HG02943 (cell line): ENCODE measurements at regions not wholly inside any gene's neighbourhood (a gene's known extent, or its start where the extent isn't known, plus 50 kb on each side); places are given as distances from the start of the nearest gene placed in this dataset.

Experiments
- ATAC-seq: cut with Tn5 transposase; IDR thresholded peaks from one replicate; pipeline ENCODE4 v1.9.1; 2021; ENCODE audit warnings: mild to moderate bottlenecking, low read depth, moderate library complexity; ENCODE audit not compliant: unreplicated experiment

DNA sequence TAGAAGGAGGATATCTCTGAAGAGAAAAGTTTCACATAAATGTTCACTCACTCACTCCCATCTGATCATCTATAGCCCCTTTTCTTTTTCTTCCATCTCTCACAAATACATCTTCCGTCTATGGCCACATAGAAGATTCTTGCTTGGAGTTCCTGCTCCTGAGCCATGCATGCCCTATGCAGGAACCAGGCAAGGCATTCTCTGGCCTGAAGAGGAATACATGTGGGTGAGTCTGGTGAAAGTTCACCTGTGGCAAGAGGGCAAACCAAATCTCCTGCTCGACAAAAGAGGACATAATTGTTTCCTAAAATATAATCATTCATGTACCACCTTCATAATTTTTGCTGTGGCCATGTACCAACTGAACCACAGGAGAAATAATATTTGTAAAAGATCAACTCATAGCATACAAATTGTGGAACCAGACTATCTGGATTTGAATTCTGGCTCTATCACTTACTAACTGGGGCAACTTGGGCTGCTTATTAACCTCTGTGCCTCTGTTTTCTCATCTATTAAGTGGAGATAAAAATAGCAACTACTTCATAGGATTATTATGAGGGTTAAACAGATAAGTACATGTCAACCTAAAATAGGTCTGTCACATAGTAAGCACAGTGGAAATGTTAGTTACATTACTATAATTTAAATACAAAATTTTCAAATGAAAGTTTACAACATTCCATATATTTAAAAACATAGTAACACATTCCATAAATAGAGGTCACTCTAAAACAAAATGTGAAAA is 121.2 kb upstream of the NFIB start:
- no peak for ATAC-seq

DNA sequence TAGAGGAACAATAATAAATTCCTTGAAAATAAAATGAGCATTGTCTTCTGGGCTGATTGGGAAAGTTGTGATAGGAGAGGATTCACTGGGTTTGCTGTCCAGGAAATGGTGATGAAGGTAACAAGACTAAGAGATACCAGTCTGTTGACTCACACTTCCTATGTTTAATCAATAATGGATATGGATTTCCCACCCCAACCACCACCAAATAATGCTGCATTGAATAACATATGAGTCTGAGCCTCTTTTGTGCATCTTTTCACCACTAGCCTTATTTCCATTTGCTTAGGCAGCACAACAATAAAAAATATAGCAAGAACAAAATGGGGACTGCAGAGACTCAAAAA is 120.2 kb upstream of the NFIB start:
- no peak for ATAC-seq

DNA sequence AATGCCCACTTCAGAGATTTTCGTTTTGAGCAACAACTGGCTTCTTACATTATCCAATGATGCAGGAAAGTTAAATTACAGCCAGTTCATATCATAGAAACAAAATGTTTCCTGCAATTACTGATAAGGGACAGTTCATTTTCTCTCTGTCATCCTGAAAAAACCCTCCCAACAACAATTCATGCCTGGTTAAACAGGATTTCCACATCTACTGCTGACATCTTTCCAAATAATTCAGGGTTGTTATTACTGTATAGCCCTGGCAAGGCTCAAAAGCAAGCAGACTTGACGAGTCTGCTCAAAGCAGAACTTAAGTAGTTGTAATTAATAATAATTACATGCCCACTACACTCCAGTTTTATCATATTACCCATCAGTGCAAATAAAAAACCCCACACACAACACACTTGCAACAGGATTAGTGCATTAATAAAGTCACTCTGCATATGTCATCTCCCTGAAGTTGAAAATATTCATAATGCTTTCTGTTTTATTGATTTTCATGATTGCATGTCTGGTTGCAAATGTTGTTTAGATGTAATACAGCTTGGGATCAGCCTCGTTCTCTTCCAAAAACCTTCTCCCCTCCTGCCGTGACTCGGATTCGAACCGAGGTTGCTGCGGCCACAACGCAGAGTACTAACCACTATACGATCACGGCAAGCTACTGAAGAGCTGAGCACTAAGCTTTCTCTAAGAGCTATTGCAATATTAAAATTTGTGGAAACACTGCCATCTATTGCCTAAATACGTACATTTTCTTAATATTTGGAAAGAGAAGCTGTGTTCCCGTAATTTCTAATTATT is 119.6 kb upstream of the NFIB start:
- no peak for ATAC-seq

DNA sequence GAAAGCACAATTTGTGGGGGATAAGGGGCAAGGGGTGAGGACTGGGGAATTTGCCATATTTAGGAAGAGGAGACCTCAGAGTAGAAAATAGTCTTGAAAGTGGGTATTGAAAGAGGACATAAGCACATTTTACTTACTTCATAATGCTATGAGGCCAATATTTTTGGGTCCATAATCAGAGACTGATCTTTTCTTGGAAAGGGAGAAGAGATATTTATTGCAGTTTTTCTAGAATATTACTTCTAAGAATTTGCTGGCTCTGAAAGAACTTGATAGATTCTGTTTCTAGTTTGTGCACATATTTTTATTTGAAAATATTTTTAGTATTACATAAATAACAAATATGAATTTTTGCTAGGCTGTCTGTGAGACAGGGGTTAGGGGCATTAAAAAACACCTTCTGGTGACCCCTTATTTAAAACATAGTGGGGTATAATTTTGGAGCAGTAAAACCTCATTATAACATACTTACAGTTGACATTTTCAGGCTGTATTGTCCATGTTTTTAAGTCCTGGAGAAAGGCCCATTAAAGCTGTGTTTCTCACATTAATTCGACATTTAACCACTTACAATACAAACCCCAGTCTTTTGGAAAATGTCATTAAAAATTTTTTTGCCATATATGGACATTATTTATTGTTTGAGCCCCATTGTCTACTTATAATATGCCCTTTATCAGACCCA is 118.9 kb upstream of the NFIB start:
- no peak for ATAC-seq

DNA sequence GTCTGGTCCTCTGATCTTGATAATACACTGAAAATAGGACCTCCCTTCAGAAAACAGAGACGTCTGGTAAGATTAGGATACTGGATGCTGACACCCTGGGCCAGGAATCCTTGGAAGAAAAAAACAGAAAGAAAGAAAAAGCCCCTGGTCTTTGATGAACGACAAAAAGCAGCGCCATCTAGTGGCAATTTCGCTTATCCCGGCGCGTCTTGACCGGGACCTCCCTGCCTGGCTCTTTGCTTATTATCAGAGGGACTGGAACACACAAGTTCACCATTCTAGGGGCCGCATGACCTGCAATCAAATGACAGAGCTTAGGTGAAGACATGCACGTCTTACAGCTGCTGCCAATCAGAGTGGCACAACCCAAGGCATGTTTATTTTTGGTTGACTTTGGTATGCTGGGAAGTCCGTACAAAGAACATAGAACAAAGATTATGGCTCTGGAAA is 114.9 kb upstream of the NFIB start:
- ATAC-seq: peak; percentile 63

DNA sequence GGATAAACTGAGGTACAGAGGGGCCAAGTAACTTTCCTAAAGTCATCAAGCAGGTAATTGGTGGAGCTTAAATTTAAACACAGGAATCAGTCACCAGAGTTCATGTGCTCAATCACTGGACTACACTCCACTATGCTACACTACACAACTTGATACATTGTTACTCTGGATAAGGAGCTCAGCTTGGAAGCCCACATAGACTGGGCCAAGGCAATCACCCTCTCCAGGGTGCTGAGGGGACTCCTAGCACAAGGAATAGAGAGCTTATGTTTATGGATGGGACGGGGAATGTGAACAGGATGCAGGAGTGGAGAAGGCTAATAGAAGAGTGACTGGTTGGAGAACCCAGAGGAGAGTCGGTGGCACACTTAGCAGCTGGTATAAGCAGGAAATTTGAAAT is 113.5 kb upstream of the NFIB start:
- no peak for ATAC-seq

DNA sequence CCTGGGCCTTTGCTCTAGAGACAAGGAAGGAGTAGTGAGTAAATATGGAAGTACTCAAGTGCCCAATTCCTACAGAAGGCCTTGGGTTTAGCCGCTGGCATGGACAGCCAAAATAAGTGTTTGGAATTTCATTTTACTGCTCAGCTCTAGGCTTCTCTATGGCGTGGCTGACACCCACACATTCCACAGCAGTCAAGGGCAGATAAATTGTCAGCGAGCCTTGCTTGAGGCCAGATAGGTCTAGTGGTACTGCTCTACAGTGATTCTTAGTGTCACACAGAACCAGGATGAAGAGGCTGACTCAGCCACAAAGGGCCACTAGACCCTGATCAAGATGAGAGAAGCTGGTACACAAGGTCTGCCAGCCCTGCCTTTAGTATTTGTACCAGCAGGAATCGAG is 111.0 kb upstream of the NFIB start:
- ATAC-seq: no peak

DNA sequence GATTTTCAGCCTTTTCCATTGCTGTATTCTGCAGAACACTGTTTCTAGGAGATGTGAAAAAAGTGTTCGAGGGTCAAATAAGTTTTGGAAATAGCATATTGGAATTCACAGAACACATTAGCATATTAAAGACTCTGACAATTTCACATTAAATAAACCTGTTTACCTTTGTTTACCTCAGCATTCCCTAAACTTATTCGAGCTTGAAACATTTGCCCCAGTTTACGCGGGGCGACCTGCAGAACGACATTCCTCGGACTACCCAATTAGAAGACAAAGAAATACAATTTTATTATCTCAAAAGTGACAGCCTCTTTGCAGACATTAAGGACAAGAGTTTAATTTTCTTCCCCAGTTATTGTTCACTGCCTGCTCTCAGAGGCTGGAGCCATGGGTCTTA is 110.3 kb upstream of the NFIB start:
- no peak for ATAC-seq

DNA sequence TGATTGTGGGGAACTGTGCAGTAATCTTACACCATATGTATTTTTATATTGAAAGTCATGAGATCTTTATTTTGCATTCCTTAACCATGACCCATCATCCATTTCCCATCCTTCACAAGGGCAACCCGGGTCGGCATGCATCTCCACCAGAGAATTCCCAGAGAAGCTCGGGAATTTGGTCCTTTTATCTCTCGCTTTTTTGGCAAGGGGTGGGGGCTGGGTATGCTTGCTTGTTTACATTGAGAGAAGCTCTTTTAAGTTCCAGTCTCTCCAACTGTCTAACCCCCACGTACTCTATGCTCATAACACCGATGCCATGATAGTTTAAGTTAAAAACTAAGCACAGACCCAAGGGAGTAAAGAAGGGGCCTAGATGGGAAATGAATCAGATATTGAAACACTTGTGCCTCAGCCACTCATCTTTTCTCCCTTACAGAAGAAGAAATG is 109.9 kb upstream of the NFIB start:
- no peak for ATAC-seq

DNA sequence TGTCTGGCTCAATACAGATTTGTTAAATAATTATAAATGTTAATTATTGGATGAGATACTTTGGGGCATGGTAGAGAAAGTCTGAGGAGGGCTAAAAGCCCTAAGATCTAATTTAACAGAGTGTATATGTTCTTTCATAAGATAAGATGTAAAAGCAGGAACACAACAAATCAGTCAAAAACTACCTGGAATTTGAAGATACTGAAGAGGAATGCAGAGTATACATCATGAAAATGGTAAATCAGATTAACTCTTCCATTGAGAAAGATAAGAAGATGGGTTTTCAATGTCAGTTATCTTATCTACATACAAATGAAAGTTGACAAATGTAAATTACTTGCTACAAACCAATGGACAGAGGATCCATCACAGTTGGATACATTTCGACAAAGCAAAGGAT is 107.3 kb upstream of the NFIB start:
- ATAC-seq: no peak

DNA sequence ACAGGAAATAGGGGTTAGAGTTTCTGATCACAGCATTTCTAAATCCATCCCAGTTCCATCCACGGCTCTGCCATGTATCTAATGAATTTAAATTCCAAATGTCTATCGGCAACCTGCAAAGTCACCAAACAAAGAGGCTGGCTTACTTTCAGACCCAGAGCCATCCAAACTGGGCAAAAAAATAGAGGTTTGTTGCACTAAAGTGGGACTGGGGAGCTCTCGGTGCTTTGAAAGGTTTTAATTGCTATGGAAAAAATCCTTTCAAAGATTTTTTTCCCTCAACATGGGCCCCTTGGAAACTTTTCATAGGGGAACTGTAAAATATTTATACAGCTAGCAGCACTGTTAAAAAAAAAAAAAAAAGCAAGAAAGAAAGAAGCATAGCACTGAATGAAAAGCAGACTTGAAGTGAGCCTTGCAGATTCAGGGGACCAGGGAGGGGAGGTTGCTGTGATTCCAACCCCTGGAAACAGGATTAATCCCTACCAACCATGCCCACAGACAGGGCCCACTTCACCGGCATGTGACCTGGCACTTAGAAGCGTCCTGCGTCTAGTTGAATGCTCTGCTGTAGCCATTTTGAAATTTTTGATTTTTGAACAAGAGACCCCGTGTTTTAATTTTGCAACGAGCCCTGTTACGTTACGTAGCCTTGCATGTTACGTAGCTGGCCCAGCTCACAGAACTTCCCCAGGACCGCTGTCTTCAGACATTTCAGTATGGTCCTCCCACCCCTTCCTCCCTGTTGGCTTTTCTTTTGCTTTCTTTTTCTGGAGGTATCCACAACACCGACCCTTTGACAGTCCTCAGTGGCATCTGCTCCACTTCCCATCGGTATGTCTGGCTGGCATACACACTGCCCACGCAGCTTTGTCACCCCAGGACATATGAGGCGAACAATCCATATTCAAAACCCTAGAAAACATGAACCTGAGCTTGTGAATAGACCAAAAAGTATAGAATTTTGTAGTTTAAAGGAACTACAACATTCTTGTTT is 105.3 kb upstream of the NFIB start:
- no peak for ATAC-seq

DNA sequence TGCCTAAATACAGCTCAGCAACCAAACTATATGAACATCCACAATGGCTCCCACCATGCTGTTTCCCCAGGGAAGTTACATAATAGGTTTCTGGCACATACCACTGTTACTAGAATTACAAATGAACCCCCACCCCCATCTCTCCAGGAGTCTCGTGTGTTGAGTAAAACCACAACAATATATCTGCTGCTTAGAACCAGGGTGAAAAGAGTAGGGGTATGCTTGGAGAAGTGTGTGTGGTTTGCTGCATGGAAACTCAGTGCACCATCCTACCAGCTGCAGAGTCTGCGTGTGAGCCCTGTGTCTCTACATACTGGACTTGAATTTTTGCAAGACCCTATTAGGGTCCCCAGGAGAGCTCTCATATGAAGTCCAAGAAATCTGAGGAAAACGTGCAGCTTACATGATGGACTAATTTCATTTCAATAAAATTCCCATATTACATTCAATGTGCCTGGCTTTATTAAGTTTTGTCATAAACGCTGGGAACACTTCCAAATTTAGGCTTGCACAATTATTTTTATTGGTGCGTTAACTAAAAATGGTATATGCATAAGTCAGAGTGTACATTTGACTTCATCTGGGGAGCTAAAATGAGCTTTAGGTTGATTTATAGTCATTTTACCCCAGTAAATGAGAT is 104.5 kb upstream of the NFIB start:
- ATAC-seq: no peak

DNA sequence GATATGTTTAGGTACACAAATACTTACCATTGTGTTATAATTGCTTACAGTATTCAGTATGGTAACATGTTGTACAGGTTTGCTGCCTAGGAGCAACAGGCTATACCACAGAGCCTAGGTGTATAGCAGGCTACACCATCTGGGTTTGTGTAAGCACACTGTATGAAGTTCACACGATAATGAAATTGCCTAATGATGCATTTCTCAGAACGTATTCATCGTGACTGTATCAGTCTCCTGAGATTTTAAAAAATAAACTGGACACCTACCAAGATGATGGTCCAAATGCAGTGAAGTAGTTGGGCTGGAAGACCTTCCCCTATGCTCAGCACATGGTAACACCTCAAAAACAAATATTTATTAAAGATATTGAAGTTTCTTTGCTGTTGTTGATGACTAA is 103.3 kb upstream of the NFIB start:
- no peak for ATAC-seq

DNA sequence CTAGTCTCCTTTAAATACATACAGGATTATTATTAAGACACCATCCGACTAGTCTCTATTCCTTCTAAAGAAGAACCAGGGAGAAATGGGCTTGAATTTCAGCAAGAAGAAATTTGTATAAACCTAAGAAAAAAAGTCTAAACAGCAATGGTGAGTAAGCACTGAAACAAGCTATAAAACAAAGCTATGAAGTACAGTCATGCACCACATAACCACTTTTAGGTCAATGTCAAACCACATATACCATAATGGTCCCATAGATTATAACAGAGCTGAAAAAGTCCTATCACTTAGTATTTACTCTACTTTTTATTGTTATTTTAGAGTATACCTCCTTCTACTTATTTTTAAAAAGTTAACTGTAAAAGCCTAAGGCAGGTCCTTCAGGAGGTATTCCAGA is 102.0 kb upstream of the NFIB start:
- ATAC-seq: no peak

DNA sequence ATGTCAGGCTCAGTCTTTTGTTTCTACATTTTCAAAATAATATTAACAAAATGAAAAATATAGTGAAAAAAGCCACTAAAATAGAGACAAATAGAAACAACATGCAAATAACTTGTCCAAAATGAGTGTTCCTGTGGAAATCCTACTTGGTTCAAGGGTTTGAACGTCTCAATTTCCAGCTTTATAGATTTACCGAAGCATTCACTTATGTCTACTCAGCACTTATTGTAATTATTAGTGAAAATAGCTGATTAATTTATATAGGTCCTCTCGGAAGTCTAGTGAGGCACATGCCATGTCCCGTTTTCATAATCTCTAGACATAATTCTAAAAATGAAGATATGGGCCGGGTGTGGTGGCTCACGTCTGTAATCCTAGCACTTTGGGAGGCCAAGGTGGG is 99.9 kb upstream of the NFIB start:
- no peak for ATAC-seq

DNA sequence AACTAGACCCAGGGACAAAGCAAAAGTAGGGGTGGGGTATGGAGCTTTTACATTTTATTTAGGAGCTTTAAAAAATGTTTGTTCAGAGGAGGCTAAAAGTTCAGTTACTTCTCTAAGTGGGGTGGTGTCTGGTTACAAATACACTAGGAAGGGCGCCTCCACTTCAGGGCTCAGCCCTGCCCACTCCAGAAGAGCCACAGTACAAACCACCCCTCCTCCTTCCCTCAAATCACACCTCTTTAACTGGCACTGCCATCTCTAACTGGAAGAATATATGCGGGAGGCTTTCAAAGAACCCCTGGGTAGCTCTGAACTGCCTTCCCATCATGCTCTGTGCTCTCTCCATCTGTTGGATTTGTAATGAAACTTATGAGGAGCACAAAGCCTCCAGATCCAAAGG is 98.8 kb upstream of the NFIB start:
- ATAC-seq: no peak

DNA sequence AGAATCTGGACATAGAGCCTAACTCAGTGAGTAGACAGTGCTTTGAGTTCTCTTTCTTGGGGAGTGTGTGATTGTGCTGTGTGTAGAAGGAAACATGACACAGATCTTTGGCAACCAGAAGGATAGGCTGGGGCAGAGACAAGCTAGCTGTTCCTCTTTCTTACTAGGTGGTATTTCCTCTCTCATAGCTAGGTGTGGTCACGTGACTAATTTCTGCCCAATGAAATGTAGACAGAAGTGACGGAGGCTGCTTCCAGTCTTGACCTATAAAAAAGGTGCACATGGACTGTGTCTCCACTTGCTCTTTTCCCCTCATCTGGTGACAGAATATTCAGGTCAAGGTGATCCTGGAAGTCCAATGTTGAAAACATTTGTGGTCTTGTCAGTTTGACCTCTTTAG is 92.5 kb upstream of the NFIB start:
- no peak for ATAC-seq

DNA sequence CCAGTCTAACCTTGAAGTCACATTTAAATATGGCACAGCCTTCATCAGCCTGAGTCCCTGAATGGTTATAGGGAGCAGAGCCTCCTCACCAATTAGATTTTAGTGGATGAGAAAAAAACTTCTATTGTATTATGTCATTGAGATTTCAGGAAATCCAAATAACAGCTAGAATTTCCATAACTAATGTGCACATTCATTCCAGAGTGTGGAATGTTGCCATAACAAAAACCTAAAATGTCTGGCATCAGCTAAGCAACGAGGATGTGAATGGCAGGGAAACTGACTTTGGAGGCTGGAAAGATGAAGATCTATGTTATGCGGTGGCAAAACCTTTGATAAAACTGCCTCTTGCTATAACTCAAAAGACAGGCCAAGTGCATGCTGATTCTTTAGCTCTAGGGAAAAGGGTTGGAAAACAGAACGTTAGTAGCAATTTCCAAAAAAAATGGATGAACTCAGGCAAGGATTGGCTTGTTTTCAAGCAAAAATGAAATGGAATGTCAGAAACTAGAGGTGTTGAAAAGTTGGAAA is 91.3 kb upstream of the NFIB start:
- ATAC-seq: no peak

DNA sequence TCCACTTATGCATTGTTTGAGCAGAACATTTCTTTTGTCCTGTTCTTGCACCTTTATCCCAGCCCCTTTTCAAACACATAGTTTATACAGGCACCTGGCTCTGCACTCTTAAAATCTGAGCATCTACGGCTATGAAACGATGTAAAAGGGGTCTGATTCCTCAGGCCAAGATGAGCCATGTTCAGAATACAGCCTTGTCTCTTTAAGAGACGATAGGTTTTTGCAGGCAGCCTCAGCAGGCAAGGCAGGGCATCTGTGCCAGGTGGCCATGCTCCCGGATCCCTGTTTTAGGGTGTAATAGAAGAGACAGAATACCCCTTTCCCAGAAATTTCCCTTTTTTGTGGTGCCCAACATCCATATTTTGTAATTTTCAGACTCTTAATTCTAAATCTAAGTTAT is 89.1 kb upstream of the NFIB start:
- no peak for ATAC-seq

DNA sequence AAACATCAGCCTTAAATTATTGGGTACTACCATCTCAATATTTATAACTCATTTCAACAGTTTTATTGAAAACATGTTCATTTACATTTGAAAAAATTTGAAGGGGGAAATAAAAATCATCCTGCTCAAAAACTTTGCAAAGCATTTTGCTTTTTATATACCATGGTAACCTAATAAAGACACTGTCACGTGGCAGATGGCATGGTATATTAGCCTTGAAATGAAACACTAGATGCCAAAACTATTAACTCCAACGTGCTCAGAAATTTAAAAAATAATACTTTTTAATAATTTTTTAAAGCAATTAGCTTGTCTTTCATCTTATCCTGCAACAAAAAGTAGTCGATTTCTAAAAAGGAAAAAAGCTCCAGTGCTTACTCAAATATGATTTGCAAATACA is 88.6 kb upstream of the NFIB start:
- no peak for ATAC-seq
